IPS-NIHi7 (cell line): ENCODE measurements at regions not wholly inside any gene's neighbourhood (a gene's known extent, or its start where the extent isn't known, plus 50 kb on each side); places are given as distances from the start of the nearest gene placed in this dataset.

ENCODE experiments used
- DNase-seq: peaks from one replicate; pipeline ENCODE4 v3.0.0; 2012; ENCODE audit warnings: mixed read lengths; ENCODE audit errors: extremely low spot score

GRCh38 chr11:134908583-134908982 is 496.5 kb upstream of the B3GAT1 start:
- no peak for DNase-seq

GRCh38 chr11:134907636-134908035 is 495.6 kb upstream of the B3GAT1 start:
- no peak for DNase-seq

GRCh38 chr11:134906356-134906955 is 494.4 kb upstream of the B3GAT1 start:
- no peak for DNase-seq

- DNase-seq: no peak
Measured at GRCh38 chr11:134905928-134906327, 493.9 kb upstream of the B3GAT1 start.

GRCh38 chr11:134905517-134905916 is 493.5 kb upstream of the B3GAT1 start:
- no peak for DNase-seq

- no peak for DNase-seq
Measured at GRCh38 chr11:134904103-134904790, 492.2 kb upstream of the B3GAT1 start.

- no peak for DNase-seq
Measured at GRCh38 chr11:134901955-134902918, 490.2 kb upstream of the B3GAT1 start.

GRCh38 chr11:134901542-134901941 is 489.5 kb upstream of the B3GAT1 start:
- DNase-seq: no peak

- DNase-seq: no peak
Measured at GRCh38 chr11:134893810-134894685, 482.0 kb upstream of the B3GAT1 start.

GRCh38 chr11:134890446-134890845 is 478.4 kb upstream of the B3GAT1 start:
- no peak for DNase-seq

GRCh38 chr11:134889832-134890231 is 477.8 kb upstream of the B3GAT1 start:
- DNase-seq: no peak

GRCh38 chr11:134888821-134889220 is 476.8 kb upstream of the B3GAT1 start:
- no peak for DNase-seq

- no peak for DNase-seq
Measured at GRCh38 chr11:134887896-134888295, 475.9 kb upstream of the B3GAT1 start.

GRCh38 chr11:134883484-134883883 is 471.4 kb upstream of the B3GAT1 start:
- DNase-seq: no peak

- DNase-seq: no peak
Measured at GRCh38 chr11:134882671-134883297, 470.7 kb upstream of the B3GAT1 start.

- DNase-seq: no peak
Measured at GRCh38 chr11:134882141-134882540, 470.1 kb upstream of the B3GAT1 start.

- DNase-seq: no peak
Measured at GRCh38 chr11:134880788-134881187, 468.7 kb upstream of the B3GAT1 start.

GRCh38 chr11:134879931-134880330 is 467.9 kb upstream of the B3GAT1 start:
- DNase-seq: no peak

GRCh38 chr11:134879341-134879740 is 467.3 kb upstream of the B3GAT1 start:
- no peak for DNase-seq

- no peak for DNase-seq
Measured at GRCh38 chr11:134878785-134879184, 466.7 kb upstream of the B3GAT1 start.

- DNase-seq: no peak
Measured at GRCh38 chr11:134876226-134876625, 464.2 kb upstream of the B3GAT1 start.
